ENCODE measurements at regions not wholly inside any gene's neighbourhood (a gene's known extent, or its start where the extent isn't known, plus 50 kb on each side); places are given as distances from the start of the nearest gene placed in this dataset.

- ATAC-seq (peak; percentile 60), DNase-seq (ENCODE audit: low spot score) (no peak)
- no peaks in the 10 kb centered on the region for H3K27me3 Mint-ChIP-seq (ENCODE audit: low read depth)
- POLR2A ChIA-PET = no interaction called here
- H3K9me3 Mint-ChIP-seq = no peaks in the 10 kb centered on the region
- H3K4me1 Mint-ChIP-seq = peaks cover 15% of the 10 kb centered on the region
- CTCF ChIA-PET = no interaction called here
- H3K27ac Mint-ChIP-seq = no peak overlapping the region
- TF ChIP-seq CBFB (CRISPR knock-in tag; IDR thresholded peaks at IDR 0.05; ENCODE audit: low read depth) = no peak
- no peak overlapping the region for H3K4me3 Mint-ChIP-seq
- H3K36me3 Mint-ChIP-seq = no peaks in the 10 kb centered on the region
Observed at GRCh38 chr2:76080154-76080553, 369.4 kb upstream of the GCFC2 start.

- no peaks in the 10 kb centered on the region for H3K36me3 Mint-ChIP-seq
- no peak overlapping the region for H3K4me3 Mint-ChIP-seq
- H3K27me3 Mint-ChIP-seq (ENCODE audit: low read depth) = no peaks in the 10 kb centered on the region
- no peaks in the 10 kb centered on the region for H3K4me1 Mint-ChIP-seq
- ATAC-seq (no peak), DNase-seq (ENCODE audit: low spot score) (no peak)
- TF ChIP-seq IRF2 (CRISPR knock-in tag; IDR thresholded peaks at IDR 0.05; ENCODE audit: borderline replicate concordance, low read depth) (no peak), HMGA2 (CRISPR knock-in tag; IDR thresholded peaks at IDR 0.05) (no peak), NR3C1 (CRISPR knock-in tag; conservative IDR thresholded peaks at IDR 0.05; ENCODE audit: low read depth) (no peak), ETV6 (CRISPR knock-in tag; IDR thresholded peaks at IDR 0.05) (no peak), EMX1 (CRISPR knock-in tag; IDR thresholded peaks at IDR 0.05) (no peak), JAZF1 (CRISPR knock-in tag; IDR thresholded peaks at IDR 0.05) (no peak), CREB1 (CRISPR knock-in tag; IDR thresholded peaks at IDR 0.05) (no peak), JUN (CRISPR knock-in tag; IDR thresholded peaks at IDR 0.05) (no peak), MXD4 (CRISPR knock-in tag; IDR thresholded peaks at IDR 0.05; ENCODE audit: borderline replicate concordance) (no peak), ZNF219 (CRISPR knock-in tag; IDR thresholded peaks at IDR 0.05; ENCODE audit: borderline replicate concordance) (no peak), ZNF396 (CRISPR knock-in tag; IDR thresholded peaks at IDR 0.05; ENCODE audit: borderline replicate concordance) (no peak), ZMAT4 (CRISPR knock-in tag; IDR thresholded peaks at IDR 0.05) (no peak)
- TF ChIP-seq, protein P1, sequence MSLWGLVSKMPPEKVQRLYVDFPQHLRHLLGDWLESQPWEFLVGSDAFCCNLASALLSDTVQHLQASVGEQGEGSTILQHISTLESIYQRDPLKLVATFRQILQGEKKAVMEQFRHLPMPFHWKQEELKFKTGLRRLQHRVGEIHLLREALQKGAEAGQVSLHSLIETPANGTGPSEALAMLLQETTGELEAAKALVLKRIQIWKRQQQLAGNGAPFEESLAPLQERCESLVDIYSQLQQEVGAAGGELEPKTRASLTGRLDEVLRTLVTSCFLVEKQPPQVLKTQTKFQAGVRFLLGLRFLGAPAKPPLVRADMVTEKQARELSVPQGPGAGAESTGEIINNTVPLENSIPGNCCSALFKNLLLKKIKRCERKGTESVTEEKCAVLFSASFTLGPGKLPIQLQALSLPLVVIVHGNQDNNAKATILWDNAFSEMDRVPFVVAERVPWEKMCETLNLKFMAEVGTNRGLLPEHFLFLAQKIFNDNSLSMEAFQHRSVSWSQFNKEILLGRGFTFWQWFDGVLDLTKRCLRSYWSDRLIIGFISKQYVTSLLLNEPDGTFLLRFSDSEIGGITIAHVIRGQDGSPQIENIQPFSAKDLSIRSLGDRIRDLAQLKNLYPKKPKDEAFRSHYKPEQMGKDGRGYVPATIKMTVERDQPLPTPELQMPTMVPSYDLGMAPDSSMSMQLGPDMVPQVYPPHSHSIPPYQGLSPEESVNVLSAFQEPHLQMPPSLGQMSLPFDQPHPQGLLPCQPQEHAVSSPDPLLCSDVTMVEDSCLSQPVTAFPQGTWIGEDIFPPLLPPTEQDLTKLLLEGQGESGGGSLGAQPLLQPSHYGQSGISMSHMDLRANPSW (CRISPR knock-in tag; conservative IDR thresholded peaks at IDR 0.05; ENCODE audit: low read depth) = no peak
- TF ChIP-seq, protein P2, sequence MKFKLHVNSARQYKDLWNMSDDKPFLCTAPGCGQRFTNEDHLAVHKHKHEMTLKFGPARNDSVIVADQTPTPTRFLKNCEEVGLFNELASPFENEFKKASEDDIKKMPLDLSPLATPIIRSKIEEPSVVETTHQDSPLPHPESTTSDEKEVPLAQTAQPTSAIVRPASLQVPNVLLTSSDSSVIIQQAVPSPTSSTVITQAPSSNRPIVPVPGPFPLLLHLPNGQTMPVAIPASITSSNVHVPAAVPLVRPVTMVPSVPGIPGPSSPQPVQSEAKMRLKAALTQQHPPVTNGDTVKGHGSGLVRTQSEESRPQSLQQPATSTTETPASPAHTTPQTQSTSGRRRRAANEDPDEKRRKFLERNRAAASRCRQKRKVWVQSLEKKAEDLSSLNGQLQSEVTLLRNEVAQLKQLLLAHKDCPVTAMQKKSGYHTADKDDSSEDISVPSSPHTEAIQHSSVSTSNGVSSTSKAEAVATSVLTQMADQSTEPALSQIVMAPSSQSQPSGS (CRISPR knock-in tag; IDR thresholded peaks at IDR 0.05; ENCODE audit: borderline replicate concordance, low read depth) = no peak
- no peaks in the 10 kb centered on the region for H3K9me3 Mint-ChIP-seq
- H3K27ac Mint-ChIP-seq = no peak overlapping the region
- POLR2A ChIA-PET = no interaction called here
- CTCF ChIA-PET = no interaction called here
Observed at GRCh38 chr2:76075126-76075525, 364.4 kb upstream of the GCFC2 start.

- CTCF ChIA-PET = no interaction called here
- H3K27me3 Mint-ChIP-seq (ENCODE audit: low read depth) = no peaks in the 10 kb centered on the region
- POLR2A ChIA-PET = no interaction called here
- ATAC-seq (no peak), DNase-seq (ENCODE audit: low spot score) (no peak)
- H3K4me3 Mint-ChIP-seq = no peak overlapping the region
- H3K36me3 Mint-ChIP-seq = peaks cover 9% of the 10 kb centered on the region
- H3K27ac Mint-ChIP-seq = no peak overlapping the region
- peaks cover 10% of the 10 kb centered on the region for H3K9me3 Mint-ChIP-seq
- no peaks in the 10 kb centered on the region for H3K4me1 Mint-ChIP-seq
- TF ChIP-seq ZSCAN18 (CRISPR knock-in tag; IDR thresholded peaks at IDR 0.05) (no peak), MAX (CRISPR knock-in tag; IDR thresholded peaks at IDR 0.05) (no peak), ZNF423 (CRISPR knock-in tag; IDR thresholded peaks at IDR 0.05) (no peak), JUN (CRISPR knock-in tag; IDR thresholded peaks at IDR 0.05) (no peak), MXD4 (CRISPR knock-in tag; IDR thresholded peaks at IDR 0.05; ENCODE audit: borderline replicate concordance) (no peak), FOXP1 (CRISPR knock-in tag; IDR thresholded peaks at IDR 0.05; ENCODE audit: borderline replicate concordance) (no peak), NFE2L1 (CRISPR knock-in tag; IDR thresholded peaks at IDR 0.05) (no peak), OVOL2 (CRISPR knock-in tag; IDR thresholded peaks at IDR 0.05; ENCODE audit: borderline replicate concordance) (no peak), FOXK1 (CRISPR knock-in tag; IDR thresholded peaks at IDR 0.05) (no peak), NFYB (CRISPR knock-in tag; conservative IDR thresholded peaks at IDR 0.05; ENCODE audit: low read depth) (no peak), IRF2 (CRISPR knock-in tag; IDR thresholded peaks at IDR 0.05; ENCODE audit: borderline replicate concordance, low read depth) (no peak), ELF4 (CRISPR knock-in tag; IDR thresholded peaks at IDR 0.05; ENCODE audit: low read depth) (no peak), PREB (CRISPR knock-in tag; IDR thresholded peaks at IDR 0.05; ENCODE audit: borderline replicate concordance) (no peak)
- TF ChIP-seq, protein P3, sequence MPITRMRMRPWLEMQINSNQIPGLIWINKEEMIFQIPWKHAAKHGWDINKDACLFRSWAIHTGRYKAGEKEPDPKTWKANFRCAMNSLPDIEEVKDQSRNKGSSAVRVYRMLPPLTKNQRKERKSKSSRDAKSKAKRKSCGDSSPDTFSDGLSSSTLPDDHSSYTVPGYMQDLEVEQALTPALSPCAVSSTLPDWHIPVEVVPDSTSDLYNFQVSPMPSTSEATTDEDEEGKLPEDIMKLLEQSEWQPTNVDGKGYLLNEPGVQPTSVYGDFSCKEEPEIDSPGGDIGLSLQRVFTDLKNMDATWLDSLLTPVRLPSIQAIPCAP (CRISPR knock-in tag; IDR thresholded peaks at IDR 0.05) = no peak
Observed at GRCh38 chr2:76073992-76074604, 363.4 kb upstream of the GCFC2 start.
